ENCODE measurements at regions not wholly inside any gene's neighbourhood (a gene's known extent, or its start where the extent isn't known, plus 50 kb on each side); places are given as distances from the start of the nearest gene placed in this dataset.

DNA sequence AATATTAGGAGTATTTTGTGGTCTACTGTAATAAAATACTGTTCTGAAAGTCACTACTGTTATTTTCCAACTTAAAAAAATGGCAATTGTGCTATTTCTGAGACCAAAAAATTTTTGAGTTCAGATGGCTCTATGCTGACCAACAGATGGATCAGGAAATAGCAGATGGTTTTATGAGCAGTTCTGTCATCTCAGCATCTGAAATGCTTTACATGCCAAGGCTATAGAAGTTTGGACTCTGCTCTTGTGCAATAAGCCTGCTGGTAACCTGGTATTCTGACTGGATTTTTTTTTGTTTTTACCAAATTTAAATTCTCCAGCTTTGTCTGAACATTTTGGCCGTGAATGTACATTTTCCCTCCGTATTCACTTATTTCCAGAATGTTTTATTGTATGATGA lies 1127.5 kb downstream of the GRIK2 start:
- TF ChIP-seq POLR2AphosphoS5 (IDR thresholded peaks at IDR 0.05; ENCODE audit: low read depth, low read length) = no peak
- TF ChIP-seq TAF1 (IDR thresholded peaks at IDR 0.05; ENCODE audit: borderline replicate concordance, low read depth, low read length) = no peak

Data from GM12892 (cell line).